ENCODE measurements at regions not wholly inside any gene's neighbourhood (a gene's known extent, or its start where the extent isn't known, plus 50 kb on each side); places are given as distances from the start of the nearest gene placed in this dataset.

- DNase-seq (ENCODE audit: low spot score) = no peak
These were observed 106.8 kb upstream of the JUN start for GRCh38 chr1:58890609-58891008.

GRCh38 chr1:58891347-58891746 is 107.5 kb upstream of the JUN start:
- no peak for DNase-seq (ENCODE audit: low spot score)

GRCh38 chr1:58893257-58893869 is 109.5 kb upstream of the JUN start:
- DNase-seq (ENCODE audit: low spot score) = no peak

GRCh38 chr1:58895082-58895481 is 111.2 kb upstream of the JUN start:
- no peak for DNase-seq (ENCODE audit: low spot score)

- DNase-seq (ENCODE audit: low spot score) = no peak
These were observed 111.8 kb upstream of the JUN start for GRCh38 chr1:58895559-58896145.

GRCh38 chr1:58896246-58897183 is 112.7 kb upstream of the JUN start:
- peak; percentile 70 for DNase-seq (ENCODE audit: low spot score)

GRCh38 chr1:58898739-58899586 is 115.1 kb upstream of the JUN start:
- peak; percentile 51 for DNase-seq (ENCODE audit: low spot score)

GRCh38 chr1:58899587-58900271 is 115.9 kb upstream of the JUN start:
- DNase-seq (ENCODE audit: low spot score) = no peak

GRCh38 chr1:58900396-58900795 is 116.5 kb upstream of the JUN start:
- no peak for DNase-seq (ENCODE audit: low spot score)

GRCh38 chr1:58901008-58901407 is 117.2 kb upstream of the JUN start:
- no peak for DNase-seq (ENCODE audit: low spot score)

- DNase-seq (ENCODE audit: low spot score) = no peak
These were observed 119.1 kb upstream of the JUN start for GRCh38 chr1:58902830-58903513.

- peak; percentile 93 for DNase-seq (ENCODE audit: low spot score)
These were observed 119.9 kb upstream of the JUN start for GRCh38 chr1:58903514-58904298.

GRCh38 chr1:58904299-58905125 is 120.7 kb upstream of the JUN start:
- no peak for DNase-seq (ENCODE audit: low spot score)

GRCh38 chr1:58905126-58905490 is 121.3 kb upstream of the JUN start:
- DNase-seq (ENCODE audit: low spot score) = no peak

- no peak for DNase-seq (ENCODE audit: low spot score)
These were observed 121.9 kb upstream of the JUN start for GRCh38 chr1:58905628-58906221.

- no peak for DNase-seq (ENCODE audit: low spot score)
These were observed 123.6 kb upstream of the JUN start for GRCh38 chr1:58907398-58907797.

GRCh38 chr1:58908561-58909560 is 125.0 kb upstream of the JUN start:
- DNase-seq (ENCODE audit: low spot score) = no peak

Data from mucosa of gallbladder (tissue), 1 donor.